ENCODE measurements at regions not wholly inside any gene's neighbourhood (a gene's known extent, or its start where the extent isn't known, plus 50 kb on each side); places are given as distances from the start of the nearest gene placed in this dataset.
"Not testable (repeated sequence)": the region's sequence is repeated elsewhere in the genome, so short reads cannot be mapped to it uniquely, and the experiment has no call there.

GRCh38 chr16:11412965-11413887 lies 68.0 kb downstream of the RMI2 start:
- no peak for ATAC-seq
- no peaks in the 10 kb centered on the region for H3K36me3 Mint-ChIP-seq

DNA sequence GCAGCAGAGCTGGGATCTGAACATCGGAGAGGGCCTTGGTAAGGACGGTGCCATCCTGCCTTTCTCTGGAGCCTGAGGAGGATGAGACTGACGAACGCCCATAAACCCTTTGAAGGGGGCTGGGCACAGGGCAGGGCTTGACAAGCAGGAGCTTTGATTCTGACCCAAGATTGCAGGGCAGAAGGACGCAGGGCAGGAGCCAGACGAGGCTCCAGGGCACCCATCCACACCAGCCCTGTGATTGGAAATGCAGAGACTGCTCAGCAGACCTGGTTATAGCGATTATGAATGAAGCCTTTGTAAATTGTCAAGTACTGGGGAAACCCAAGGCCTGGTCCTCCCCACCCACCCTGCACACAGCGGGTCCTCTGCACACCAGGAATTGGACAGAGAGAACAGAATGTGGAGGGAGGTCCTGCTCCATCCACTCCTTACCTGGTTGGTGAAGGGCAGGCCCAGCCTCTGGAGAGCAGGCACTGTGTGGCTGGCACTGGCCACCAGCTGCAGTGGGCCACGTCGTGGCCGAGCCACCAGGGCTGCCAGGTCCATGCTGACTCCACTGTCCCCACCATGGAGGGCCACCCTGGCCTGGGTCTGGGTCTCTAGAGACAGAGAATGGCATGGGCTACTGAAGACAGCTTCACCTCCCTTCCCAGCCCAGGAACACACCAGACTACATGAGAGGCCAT lies 68.8 kb downstream of the RMI2 start:
- Mint-ChIP-seq H3K36me3 (no peaks in the 10 kb centered on the region), H3K27ac (peak overlapping the region in 1 of 2 donors; percentile 44), H3K9me3 (no peaks in the 10 kb centered on the region)
- ATAC-seq (no peak), DNase-seq (ENCODE audit: low spot score in 2 of 2) (no peak)

More at GRCh38 chr16:11412965-11413887, 68.0 kb downstream of the RMI2 start:
- no peak for DNase-seq (ENCODE audit: low spot score in 2 of 2)
- peak overlapping the region in 1 of 2 donors; percentile 44 for H3K27ac Mint-ChIP-seq
- H3K9me3 Mint-ChIP-seq: no peaks in the 10 kb centered on the region

DNA sequence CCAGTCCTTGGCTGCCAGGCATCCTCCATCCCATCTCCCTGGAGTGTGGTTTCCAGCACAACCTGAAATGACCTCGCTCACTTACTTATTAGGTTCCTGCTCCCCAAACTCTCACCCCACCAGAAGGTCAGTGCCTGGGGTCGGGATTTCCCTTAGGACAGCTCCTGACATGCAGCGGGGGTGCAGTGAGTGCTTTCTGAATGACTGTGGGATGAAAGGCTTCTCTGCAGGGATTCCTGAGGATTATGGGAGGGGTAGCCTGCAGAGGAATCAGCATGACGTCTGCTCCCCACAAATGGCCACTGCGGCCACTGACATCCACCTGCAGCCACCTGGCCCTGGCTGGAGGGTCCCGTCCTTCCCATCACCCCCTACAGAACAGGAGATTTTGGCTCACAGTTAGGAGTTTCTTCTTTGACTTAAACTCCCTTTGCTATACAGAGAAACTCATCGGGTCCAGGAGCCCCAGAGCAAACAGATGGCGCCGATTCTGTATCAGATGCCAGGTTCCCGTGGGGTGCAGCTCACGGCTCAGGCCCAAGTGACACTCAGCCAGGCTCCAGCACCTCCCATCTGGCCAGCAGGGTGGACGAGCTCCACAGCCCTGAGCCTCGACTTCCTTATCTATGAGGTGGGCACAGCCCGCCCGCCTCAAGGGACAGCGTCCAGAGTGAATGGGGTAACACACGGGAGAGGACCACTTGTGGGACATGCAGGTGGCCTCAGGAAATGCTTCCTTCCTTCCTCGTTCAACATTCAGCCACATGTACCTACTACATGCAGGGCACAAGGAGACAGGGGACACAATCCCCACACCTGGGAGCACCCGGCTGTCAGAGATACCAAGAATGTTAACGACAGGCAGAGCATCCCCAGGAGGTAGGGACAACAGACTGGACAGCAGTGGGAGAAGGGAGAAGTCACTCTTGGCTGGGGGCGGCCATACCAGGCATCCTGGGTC lies 69.8 kb downstream of the RMI2 start:
- Mint-ChIP-seq H3K27ac (peak overlapping the region; percentile 54 to 94), H3K9me3 (no peaks in the 10 kb centered on the region), H3K36me3 (no peaks in the 10 kb centered on the region)
- ATAC-seq (no peak), DNase-seq (ENCODE audit: low spot score in 2 of 2) (no peak)

DNA sequence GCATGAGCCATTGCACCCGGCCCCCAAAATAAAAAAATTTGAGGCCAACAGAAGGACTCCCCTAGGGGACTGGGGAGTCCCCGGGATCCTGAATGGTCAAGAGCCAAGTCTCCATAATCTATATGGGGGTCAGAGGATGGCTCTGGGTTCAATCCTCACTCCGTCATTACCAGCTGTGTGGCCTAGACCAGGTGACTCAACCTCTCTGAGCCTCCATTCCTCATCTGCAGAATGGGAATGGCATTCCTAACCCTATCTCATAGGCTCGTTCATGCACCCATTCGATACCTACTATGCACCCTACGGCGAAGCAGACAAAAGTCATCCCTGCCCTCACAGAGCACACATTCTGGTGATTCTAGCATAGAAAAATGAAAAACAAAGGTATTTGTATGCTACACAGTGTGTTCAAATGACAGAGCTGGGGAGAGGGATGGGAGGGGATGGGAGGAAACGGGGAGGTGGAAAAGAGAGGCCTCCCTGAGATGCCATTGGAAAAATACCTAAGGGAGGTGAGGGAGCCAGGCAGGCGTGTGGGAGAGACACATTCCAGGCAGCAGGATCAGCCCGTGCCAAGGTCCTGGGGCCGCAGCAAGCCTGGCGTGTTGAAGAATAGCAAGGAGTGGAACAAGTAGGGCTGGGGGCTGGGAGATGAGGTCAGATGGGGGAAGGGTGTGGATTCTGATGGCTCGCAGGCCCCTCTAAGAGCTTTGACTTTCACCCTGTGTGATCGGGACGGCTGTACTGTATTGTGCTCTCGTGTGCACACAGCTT lies 71.2 kb downstream of the RMI2 start:
- no peak overlapping the region for H3K27ac Mint-ChIP-seq
- no peaks in the 10 kb centered on the region for H3K36me3 Mint-ChIP-seq
- ATAC-seq: no peak
- no peaks in the 10 kb centered on the region for H3K9me3 Mint-ChIP-seq
- no peak for DNase-seq (ENCODE audit: low spot score in 2 of 2)

DNA sequence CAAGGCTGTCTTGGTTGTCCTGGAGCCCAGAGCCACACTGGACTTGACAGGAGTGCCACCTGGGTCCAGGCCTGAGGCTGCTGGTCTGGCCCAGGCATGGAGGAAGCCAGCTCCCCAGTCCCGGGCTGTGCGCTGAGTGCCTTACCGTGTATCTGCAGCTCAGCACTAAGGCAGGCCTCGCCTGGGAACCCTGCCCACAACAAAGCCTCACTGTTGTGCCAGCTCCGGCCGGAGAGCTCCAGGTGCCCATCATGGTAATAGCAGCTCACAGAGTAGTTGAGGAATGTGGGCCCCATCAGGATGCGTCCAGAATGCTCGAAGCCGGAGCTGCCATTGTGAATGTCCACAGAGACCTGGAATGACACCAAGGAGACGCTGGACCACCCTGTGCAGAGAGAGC lies 72.2 kb downstream of the RMI2 start:
- H3K27ac Mint-ChIP-seq: no peak overlapping the region
- no peak for ATAC-seq
- no peaks in the 10 kb centered on the region for H3K9me3 Mint-ChIP-seq
- DNase-seq (ENCODE audit: low spot score in 2 of 2): no peak
- no peaks in the 10 kb centered on the region for H3K36me3 Mint-ChIP-seq

DNA sequence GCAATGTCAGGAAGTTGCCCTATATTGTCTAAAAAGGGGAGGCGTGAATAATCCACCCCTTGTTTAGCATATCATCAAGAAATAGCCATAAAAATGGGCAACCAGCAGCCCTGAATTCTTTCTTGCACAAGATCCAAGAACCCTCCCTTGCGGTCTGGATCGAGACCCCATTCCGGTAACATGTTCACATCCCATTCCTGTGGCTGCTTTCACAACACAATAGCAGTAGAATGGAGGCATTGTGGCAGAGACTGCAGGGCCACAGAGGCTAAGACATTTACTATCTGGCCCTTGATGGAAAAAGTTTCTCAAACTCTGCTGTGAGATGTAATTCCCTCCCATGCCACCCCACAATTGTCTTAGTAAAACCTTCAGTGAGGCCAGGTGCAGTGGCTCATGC lies 73.2 kb downstream of the RMI2 start:
- no peak for ATAC-seq
- Mint-ChIP-seq H3K36me3 (no peaks in the 10 kb centered on the region), H3K9me3 (no peaks in the 10 kb centered on the region), H3K27ac (no peak overlapping the region)
- DNase-seq (ENCODE audit: low spot score in 2 of 2): no peak

DNA sequence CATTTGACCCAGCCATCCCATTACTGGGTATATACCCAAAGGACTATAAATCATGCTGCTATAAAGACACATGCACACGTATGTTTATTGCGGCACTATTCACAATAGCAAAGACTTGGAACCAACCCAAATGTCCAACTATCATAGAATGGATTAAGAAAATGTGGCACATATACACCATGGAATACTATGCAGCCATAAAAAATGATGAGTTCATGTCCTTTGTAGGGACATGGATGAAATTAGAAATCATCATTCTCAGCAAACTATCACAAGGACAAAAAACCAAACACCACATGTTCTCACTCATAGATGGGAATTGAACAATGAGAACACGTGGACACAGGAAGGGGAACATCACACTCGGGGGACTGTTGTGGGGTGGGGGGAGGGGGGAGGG lies 74.8 kb downstream of the RMI2 start:
- not testable (repeated sequence) for H3K9me3 Mint-ChIP-seq; ATAC-seq; H3K36me3 Mint-ChIP-seq; H3K27ac Mint-ChIP-seq; DNase-seq (ENCODE audit: low spot score in 2 of 2)

DNA sequence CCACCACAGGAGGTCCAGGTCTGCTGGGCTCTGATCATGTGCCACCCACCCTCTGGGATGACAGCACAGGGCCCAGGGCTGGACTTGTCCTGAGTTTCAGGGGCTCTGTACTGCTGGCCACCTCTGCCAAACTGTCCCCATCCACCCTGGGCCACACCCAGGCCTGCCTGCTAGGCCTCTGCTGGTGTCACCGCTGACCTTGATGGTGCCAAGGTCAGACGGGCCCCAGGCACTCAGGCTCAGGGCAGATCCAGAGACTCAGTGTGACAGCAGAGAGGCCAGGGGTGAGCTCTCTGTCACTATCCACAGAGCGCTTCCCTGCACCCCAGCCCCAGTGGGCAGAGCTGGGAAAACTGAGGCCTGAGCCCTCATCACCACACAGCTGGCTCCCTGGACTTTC lies 75.6 kb downstream of the RMI2 start:
- no peaks in the 10 kb centered on the region for H3K9me3 Mint-ChIP-seq
- H3K27ac Mint-ChIP-seq: no peak overlapping the region
- ATAC-seq: no peak
- no peak for DNase-seq (ENCODE audit: low spot score in 2 of 2)
- H3K36me3 Mint-ChIP-seq: no peaks in the 10 kb centered on the region

DNA sequence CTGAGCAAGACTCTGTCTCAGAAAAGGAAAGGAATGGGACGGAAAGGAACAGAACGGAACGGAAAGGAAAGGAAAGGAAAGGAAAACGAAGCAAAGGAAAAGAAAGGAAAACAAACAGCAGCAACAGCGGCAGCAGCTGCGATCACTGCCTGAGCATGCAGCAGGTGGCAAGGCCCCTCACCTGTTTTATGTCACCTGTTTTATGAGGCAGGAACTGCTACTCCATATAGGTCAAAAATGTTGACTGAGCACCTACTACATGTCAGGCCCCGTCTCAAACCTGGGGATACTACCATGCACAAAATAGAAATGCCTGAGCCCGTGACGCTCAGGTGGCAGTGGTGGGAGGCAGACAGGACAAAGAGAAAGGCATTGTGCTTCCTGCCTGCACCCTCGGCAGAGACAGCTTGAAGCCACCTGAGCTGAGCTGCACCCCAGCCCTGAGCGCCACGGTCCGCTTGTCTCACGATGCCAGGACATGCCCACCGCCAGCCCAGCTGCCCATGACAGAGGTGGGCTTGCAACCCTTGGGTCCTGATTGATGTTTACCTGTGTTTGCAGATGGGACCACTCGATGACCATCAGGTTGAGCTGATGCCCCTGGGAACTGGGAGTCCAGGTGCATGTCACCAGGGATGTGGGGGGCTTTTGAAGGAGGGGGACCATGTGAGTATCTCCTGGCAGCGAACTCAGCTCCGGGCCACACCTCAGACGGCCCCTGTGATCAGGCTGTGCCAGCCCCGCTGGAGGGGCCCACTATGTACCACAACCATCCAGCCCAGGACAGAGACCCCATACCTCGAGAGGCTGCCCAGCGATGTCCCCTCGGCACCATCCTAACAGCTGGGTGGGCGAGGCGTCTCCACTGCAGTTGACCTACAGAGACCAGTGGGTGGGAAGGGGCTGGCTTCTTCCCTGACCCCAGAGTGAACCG lies 77.4 kb downstream of the RMI2 start:
- H3K27ac Mint-ChIP-seq: no peak overlapping the region
- no peaks in the 10 kb centered on the region for H3K9me3 Mint-ChIP-seq
- DNase-seq (ENCODE audit: low spot score in 2 of 2) (no peak), ATAC-seq (no peak)
- no peaks in the 10 kb centered on the region for H3K36me3 Mint-ChIP-seq

DNA sequence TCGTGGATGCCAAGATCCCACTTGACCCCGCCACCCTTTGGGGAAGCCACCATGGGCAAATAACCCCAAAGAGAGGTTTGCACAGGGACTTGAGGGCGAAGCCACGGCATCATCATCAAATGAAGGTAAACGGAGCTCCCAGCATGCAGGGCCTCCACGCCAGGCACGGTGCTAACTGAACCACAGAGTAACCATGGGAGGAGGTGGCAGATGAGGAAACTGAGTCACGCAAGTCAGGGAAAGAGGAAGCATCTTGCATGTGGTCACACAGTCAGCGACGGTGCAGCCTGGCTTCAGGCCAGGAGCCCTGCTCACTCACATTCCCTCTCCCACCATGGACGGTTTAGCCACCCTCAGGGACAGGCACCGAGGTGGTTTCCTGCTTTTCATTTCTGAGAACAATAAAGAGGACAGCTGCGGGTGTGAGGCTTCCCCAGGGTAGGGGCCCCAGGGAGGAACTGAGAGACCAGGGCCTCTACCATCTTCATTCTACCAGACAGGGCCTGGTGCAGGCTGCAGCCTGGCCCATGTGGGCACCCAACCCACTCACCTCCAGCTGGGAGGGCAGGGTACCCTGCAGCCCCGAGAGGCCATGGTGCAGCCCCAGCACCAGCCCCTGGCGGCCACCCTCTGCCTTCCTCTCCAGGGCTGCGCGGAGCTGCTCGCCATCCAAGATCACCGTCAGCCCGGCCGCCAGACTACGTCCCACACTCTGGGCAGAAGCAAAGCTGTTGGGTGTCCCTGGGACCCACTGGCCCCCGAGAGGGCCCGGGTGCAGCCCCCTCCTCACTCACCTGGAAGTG lies 78.3 kb downstream of the RMI2 start:
- ATAC-seq (peak in 1 of 2 donors; percentile 68), DNase-seq (ENCODE audit: low spot score in 2 of 2) (no peak)
- Mint-ChIP-seq H3K36me3 (no peaks in the 10 kb centered on the region), H3K9me3 (no peaks in the 10 kb centered on the region), H3K27ac (no peak overlapping the region)

DNA sequence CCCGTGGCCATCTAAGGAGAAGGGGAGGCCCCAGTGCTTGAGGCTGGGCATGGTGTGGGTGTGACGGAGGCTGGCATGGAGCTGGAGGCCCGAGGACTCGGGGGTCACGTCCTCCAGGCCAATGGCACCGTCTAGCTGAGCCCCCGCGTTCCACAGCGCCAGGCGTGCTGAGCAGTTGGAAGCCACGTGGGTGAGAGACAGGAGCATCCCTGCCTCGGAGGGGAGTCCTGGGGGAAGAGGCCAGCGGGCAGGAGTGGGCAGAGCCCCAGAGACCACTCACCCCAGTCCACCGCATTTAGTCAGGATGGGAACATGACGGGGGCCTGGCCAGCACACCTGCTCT lies 78.8 kb downstream of the RMI2 start:
- ATAC-seq (no peak), DNase-seq (ENCODE audit: low spot score in 2 of 2) (no peak)
- H3K36me3 Mint-ChIP-seq: no peaks in the 10 kb centered on the region
- no peaks in the 10 kb centered on the region for H3K9me3 Mint-ChIP-seq
- no peak overlapping the region for H3K27ac Mint-ChIP-seq

GRCh38 chr16:11425140-11425539 lies 79.9 kb downstream of the RMI2 start:
- no peak for DNase-seq (ENCODE audit: low spot score in 2 of 2)
- Mint-ChIP-seq H3K36me3 (no peaks in the 10 kb centered on the region), H3K27ac (no peak overlapping the region), H3K9me3 (no peaks in the 10 kb centered on the region)
- no peak for ATAC-seq

GRCh38 chr16:11428623-11428953 lies 83.3 kb downstream of the RMI2 start:
- H3K9me3 Mint-ChIP-seq: peaks cover 3 to 8% of the 10 kb centered on the region in 2 donors
- no peak for ATAC-seq
- no peak overlapping the region for H3K27ac Mint-ChIP-seq
- no peaks in the 10 kb centered on the region for H3K36me3 Mint-ChIP-seq
- no peak for DNase-seq (ENCODE audit: low spot score in 2 of 2)

DNA sequence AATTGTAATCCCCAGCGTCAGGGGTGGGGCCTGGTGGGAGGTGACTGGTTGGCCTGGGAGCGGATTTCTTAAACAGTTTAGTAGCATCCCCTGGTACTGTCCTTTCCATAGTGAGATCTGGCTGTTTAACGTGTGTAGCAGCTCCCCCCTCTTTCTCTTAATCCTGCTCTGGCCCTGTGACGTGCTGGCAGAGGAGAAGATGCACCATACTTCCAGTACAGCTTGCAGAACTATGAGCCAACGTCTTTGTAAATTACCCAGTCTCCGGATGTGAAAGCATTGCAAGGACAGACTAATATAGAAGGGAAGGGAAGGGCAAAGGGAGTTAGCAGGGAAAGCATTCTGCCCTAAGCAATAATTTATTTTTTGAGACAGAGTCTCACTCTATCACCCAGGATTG lies 83.9 kb downstream of the RMI2 start:
- Mint-ChIP-seq H3K36me3 (no peaks in the 10 kb centered on the region), H3K27ac (no peak overlapping the region), H3K9me3 (peaks cover 3 to 8% of the 10 kb centered on the region in 2 donors)
- DNase-seq (ENCODE audit: low spot score in 2 of 2): no peak
- ATAC-seq: no peak

DNA sequence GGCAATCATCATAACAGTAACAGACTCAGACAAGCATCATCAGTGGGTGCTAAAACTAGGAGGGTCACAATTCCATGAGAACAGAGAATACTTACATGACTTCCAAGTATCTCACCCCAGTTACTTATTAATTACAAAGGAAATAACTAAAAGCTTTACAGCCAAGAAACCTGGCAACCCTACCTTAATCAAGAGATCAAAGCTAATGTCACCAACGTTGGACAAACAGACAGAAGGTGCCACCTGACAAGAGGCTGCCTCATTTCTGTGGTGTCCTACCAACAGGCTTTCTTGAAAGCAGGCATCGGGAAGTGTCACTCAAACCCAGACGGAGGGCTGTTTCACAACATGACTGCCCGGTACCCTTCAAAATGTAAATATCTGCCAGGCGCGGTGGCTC lies 84.6 kb downstream of the RMI2 start:
- H3K27ac Mint-ChIP-seq: no peak overlapping the region
- peaks cover 3 to 8% of the 10 kb centered on the region in 2 donors for H3K9me3 Mint-ChIP-seq
- DNase-seq (ENCODE audit: low spot score in 2 of 2): no peak
- no peak for ATAC-seq
- no peaks in the 10 kb centered on the region for H3K36me3 Mint-ChIP-seq

Data from activated naive CD4-positive, alpha-beta T cell treated with anti-CD3 and anti-CD28 coated beads, Interleukin-2, amount 50 U/mL, for 72 hours (primary cell).